GM23338 (cell line): ENCODE measurements at regions not wholly inside any gene's neighbourhood (a gene's known extent, or its start where the extent isn't known, plus 50 kb on each side); places are given as distances from the start of the nearest gene placed in this dataset.

Experiments used
- TF ChIP-seq, protein P1 (sequence below): fragments of 250-450 bp; sonication (Bioruptor Pico); IDR thresholded peaks from 2 replicates; pipeline ENCODE4 v1.5.0; 2020; ENCODE audit warnings: mild to moderate bottlenecking, moderate library complexity
- TF ChIP-seq, protein P2 (sequence below): IDR thresholded peaks from one replicate; pipeline ENCODE4 v1.6.1; 2018; ENCODE audit warnings: antibody characterized with exemption; ENCODE audit not compliant: unreplicated experiment
- TF ChIP-seq, protein P3 (sequence below), 2 experiments: fragments of 200-600 bp in 1 of 2; sonication (generic) in 1 of 2; conservative IDR thresholded peaks; 2 replicates each; pipeline versions ENCODE4 v1.5.1 to v1.6.1; 2016 to 2017; ENCODE audit warnings: antibody characterized with exemption in 2 of 2, low read depth in 2 of 2, mild to moderate bottlenecking in 2 of 2, moderate library complexity in 1 of 2

DNA sequence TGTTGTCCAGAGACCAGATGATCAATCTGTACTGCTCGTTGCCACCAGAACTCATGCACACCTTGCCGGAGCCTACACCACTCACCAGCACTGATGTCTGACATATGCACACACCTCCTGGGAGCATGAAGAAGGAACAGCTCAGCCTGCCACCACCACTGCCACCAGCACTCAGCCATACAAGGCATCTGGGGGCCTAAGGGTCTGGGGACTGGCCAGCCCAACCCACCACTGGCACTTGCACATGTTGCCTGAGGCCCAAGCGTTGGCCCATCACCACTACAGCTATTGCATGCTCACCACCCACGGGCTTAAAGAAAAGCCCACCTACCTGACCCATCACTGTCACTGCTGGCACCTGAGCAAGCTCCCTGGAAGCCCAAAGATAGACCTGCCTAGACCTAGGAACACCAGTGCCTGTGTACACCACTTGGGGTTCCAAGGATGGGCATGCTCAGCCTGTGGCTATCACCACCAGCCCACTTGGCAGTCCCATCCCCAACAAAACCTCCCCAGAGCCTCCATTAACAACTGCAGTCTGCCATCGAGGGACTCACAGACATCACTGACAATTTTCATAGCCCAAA is 174.3 kb upstream of the GRID2 start (continued):
- TF ChIP-seq, protein P1, sequence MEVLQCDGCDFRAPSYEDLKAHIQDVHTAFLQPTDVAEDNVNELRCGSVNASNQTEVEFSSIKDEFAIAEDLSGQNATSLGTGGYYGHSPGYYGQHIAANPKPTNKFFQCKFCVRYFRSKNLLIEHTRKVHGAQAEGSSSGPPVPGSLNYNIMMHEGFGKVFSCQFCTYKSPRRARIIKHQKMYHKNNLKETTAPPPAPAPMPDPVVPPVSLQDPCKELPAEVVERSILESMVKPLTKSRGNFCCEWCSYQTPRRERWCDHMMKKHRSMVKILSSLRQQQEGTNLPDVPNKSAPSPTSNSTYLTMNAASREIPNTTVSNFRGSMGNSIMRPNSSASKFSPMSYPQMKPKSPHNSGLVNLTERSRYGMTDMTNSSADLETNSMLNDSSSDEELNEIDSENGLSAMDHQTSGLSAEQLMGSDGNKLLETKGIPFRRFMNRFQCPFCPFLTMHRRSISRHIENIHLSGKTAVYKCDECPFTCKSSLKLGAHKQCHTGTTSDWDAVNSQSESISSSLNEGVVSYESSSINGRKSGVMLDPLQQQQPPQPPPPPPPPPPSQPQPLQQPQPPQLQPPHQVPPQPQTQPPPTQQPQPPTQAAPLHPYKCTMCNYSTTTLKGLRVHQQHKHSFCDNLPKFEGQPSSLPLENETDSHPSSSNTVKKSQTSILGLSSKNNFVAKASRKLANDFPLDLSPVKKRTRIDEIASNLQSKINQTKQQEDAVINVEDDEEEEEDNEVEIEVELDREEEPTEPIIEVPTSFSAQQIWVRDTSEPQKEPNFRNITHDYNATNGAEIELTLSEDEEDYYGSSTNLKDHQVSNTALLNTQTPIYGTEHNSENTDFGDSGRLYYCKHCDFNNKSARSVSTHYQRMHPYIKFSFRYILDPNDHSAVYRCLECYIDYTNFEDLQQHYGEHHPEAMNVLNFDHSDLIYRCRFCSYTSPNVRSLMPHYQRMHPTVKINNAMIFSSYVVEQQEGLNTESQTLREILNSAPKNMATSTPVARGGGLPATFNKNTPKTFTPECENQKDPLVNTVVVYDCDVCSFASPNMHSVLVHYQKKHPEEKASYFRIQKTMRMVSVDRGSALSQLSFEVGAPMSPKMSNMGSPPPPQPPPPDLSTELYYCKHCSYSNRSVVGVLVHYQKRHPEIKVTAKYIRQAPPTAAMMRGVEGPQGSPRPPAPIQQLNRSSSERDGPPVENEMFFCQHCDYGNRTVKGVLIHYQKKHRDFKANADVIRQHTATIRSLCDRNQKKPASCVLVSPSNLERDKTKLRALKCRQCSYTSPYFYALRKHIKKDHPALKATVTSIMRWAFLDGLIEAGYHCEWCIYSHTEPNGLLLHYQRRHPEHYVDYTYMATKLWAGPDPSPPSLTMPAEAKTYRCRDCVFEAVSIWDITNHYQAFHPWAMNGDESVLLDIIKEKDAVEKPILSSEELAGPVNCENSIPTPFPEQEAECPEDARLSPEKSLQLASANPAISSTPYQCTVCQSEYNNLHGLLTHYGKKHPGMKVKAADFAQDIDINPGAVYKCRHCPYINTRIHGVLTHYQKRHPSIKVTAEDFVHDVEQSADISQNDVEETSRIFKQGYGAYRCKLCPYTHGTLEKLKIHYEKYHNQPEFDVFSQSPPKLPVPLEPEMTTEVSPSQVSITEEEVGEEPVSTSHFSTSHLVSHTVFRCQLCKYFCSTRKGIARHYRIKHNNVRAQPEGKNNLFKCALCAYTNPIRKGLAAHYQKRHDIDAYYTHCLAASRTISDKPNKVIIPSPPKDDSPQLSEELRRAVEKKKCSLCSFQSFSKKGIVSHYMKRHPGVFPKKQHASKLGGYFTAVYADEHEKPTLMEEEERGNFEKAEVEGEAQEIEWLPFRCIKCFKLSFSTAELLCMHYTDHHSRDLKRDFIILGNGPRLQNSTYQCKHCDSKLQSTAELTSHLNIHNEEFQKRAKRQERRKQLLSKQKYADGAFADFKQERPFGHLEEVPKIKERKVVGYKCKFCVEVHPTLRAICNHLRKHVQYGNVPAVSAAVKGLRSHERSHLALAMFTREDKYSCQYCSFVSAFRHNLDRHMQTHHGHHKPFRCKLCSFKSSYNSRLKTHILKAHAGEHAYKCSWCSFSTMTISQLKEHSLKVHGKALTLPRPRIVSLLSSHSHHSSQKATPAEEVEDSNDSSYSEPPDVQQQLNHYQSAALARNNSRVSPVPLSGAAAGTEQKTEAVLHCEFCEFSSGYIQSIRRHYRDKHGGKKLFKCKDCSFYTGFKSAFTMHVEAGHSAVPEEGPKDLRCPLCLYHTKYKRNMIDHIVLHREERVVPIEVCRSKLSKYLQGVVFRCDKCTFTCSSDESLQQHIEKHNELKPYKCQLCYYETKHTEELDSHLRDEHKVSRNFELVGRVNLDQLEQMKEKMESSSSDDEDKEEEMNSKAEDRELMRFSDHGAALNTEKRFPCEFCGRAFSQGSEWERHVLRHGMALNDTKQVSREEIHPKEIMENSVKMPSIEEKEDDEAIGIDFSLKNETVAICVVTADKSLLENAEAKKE: no peak
- TF ChIP-seq, protein P2, sequence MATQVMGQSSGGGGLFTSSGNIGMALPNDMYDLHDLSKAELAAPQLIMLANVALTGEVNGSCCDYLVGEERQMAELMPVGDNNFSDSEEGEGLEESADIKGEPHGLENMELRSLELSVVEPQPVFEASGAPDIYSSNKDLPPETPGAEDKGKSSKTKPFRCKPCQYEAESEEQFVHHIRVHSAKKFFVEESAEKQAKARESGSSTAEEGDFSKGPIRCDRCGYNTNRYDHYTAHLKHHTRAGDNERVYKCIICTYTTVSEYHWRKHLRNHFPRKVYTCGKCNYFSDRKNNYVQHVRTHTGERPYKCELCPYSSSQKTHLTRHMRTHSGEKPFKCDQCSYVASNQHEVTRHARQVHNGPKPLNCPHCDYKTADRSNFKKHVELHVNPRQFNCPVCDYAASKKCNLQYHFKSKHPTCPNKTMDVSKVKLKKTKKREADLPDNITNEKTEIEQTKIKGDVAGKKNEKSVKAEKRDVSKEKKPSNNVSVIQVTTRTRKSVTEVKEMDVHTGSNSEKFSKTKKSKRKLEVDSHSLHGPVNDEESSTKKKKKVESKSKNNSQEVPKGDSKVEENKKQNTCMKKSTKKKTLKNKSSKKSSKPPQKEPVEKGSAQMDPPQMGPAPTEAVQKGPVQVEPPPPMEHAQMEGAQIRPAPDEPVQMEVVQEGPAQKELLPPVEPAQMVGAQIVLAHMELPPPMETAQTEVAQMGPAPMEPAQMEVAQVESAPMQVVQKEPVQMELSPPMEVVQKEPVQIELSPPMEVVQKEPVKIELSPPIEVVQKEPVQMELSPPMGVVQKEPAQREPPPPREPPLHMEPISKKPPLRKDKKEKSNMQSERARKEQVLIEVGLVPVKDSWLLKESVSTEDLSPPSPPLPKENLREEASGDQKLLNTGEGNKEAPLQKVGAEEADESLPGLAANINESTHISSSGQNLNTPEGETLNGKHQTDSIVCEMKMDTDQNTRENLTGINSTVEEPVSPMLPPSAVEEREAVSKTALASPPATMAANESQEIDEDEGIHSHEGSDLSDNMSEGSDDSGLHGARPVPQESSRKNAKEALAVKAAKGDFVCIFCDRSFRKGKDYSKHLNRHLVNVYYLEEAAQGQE: no peak
- TF ChIP-seq, protein P3, sequence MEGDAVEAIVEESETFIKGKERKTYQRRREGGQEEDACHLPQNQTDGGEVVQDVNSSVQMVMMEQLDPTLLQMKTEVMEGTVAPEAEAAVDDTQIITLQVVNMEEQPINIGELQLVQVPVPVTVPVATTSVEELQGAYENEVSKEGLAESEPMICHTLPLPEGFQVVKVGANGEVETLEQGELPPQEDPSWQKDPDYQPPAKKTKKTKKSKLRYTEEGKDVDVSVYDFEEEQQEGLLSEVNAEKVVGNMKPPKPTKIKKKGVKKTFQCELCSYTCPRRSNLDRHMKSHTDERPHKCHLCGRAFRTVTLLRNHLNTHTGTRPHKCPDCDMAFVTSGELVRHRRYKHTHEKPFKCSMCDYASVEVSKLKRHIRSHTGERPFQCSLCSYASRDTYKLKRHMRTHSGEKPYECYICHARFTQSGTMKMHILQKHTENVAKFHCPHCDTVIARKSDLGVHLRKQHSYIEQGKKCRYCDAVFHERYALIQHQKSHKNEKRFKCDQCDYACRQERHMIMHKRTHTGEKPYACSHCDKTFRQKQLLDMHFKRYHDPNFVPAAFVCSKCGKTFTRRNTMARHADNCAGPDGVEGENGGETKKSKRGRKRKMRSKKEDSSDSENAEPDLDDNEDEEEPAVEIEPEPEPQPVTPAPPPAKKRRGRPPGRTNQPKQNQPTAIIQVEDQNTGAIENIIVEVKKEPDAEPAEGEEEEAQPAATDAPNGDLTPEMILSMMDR (conservative IDR thresholded peaks at IDR 0.05; ENCODE audit: low read depth in 2 of 2): no peak
